PC-9 (cell line): ENCODE measurements at regions not wholly inside any gene's neighbourhood (a gene's known extent, or its start where the extent isn't known, plus 50 kb on each side); places are given as distances from the start of the nearest gene placed in this dataset.

Source experiments
- CTCF ChIP-seq: fragments of 200-600 bp; sonication (generic); conservative IDR thresholded peaks from 2 replicates; pipeline ENCODE4 v1.6.1; 2017; ENCODE audit warnings: mixed run types, antibody characterized with exemption, mild to moderate bottlenecking, moderate library complexity
- EZH2 ChIP-seq: fragments of 200-600 bp; sonication (generic); IDR thresholded peaks from 2 replicates; pipeline ENCODE4 v1.8.0; 2017; ENCODE audit warnings: antibody characterized with exemption, low read depth

DNA sequence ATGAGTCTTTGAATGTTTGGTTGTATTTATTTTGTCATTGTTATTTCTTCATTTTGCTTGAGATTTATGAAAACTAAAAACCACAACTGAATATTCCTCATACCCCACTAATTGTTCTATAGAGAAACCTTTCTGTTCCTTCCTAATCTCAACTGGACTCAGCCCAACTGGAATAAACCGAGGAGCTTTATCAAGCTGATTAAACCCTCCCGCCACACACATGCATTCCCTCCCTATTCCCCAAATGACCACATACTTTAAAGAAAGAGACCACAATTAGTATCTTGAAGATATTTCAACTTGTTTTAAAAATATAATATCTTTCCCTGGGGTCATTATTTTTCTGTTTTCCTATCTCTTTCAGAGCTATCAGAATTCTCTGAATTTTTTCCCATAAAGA lies 107.5 kb downstream of the OSR1 start:
- TF ChIP-seq CTCF: no peak
- no peak for TF ChIP-seq EZH2
